ENCODE measurements at regions not wholly inside any gene's neighbourhood (a gene's known extent, or its start where the extent isn't known, plus 50 kb on each side); places are given as distances from the start of the nearest gene placed in this dataset.
A peak's percentile ranks its signal among the peaks of the same experiment; 100 is the strongest.

DNA sequence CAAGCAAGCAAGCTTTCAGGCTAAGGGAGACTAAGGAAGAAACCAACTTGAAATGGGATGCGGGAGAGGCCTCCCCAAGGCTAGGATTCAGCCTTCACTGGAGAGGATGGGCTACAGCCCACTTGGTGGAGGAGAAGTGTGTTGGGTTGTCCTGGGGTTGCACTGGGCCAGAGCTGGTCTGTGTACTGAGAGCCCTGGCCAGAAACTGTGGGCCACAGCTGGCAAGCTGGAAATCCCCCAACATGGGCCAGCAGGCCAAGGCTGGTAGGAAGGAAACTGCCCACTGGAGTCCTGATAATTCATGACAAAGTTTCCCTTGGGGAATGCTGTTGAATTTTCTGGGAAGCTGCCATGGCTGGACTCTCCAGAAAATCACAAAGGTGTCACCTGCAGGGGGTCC, 188.0 kb upstream of the S100G start:
- H3K27ac ChIP-seq (ENCODE audit: low read depth, low read length), result peak overlapping the region; percentile 70
- H3K27me3 ChIP-seq (ENCODE audit: insufficient read depth, low read length), result no peaks in the 10 kb centered on the region
- H3K4me1 ChIP-seq (ENCODE audit: insufficient read depth, low read length), result peaks cover 23% of the 10 kb centered on the region
- DNase-seq (ENCODE audit: insufficient read length, low spot score, missing footprints), result no peak
- H4K20me1 ChIP-seq (ENCODE audit: insufficient read depth, low read length), result no peaks in the 10 kb centered on the region
- H3K36me3 ChIP-seq (ENCODE audit: insufficient read depth, low read length), result no peaks in the 10 kb centered on the region
- no peak overlapping the region for H3K4me3 ChIP-seq (ENCODE audit: insufficient read depth, low read length)
- H3K9me3 ChIP-seq (ENCODE audit: low read depth, low read length), result no peaks in the 10 kb centered on the region
- no peaks in the 10 kb centered on the region for H3K79me2 ChIP-seq (ENCODE audit: insufficient read depth, low read length)
- no peak for TF ChIP-seq CTCF (IDR thresholded peaks at IDR 0.05; ENCODE audit: extremely low read depth, low read depth, low read length)
- H2AFZ ChIP-seq (ENCODE audit: low read length), result no peak overlapping the region
- H3K4me2 ChIP-seq (ENCODE audit: insufficient read depth, low read length), result no peak overlapping the region

DNA sequence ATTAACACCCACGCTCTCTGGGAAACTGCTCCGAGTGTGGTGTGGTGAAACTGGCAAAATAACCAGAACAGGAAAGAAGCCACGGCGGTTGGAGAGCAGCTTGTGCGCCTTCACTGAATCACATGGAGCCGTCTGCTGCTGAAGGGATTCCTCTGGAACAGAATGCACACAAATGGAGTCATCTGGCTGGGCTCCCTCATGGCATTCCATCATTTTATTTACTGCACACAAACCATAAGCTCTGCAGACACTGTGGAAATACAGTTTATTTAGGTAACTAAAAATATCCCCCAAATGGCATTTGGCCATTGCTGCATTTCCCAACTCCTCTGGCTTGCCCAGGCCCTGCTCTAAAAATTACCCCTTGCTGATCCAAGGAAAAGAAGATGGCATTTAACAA, 187.0 kb upstream of the S100G start:
- H2AFZ ChIP-seq (ENCODE audit: low read length), result peak overlapping the region; percentile 19
- H3K36me3 ChIP-seq (ENCODE audit: insufficient read depth, low read length), result no peaks in the 10 kb centered on the region
- H3K9me3 ChIP-seq (ENCODE audit: low read depth, low read length), result no peaks in the 10 kb centered on the region
- H3K27me3 ChIP-seq (ENCODE audit: insufficient read depth, low read length), result no peaks in the 10 kb centered on the region
- H3K27ac ChIP-seq (ENCODE audit: low read depth, low read length), result peak overlapping the region; percentile 70
- no peak overlapping the region for H3K4me3 ChIP-seq (ENCODE audit: insufficient read depth, low read length)
- no peaks in the 10 kb centered on the region for H4K20me1 ChIP-seq (ENCODE audit: insufficient read depth, low read length)
- peaks cover 23% of the 10 kb centered on the region for H3K4me1 ChIP-seq (ENCODE audit: insufficient read depth, low read length)
- peak overlapping the region; percentile 41 for H3K4me2 ChIP-seq (ENCODE audit: insufficient read depth, low read length)
- no peak for TF ChIP-seq CTCF (IDR thresholded peaks at IDR 0.05; ENCODE audit: extremely low read depth, low read depth, low read length)
- peak; percentile 19 for DNase-seq (ENCODE audit: insufficient read length, low spot score, missing footprints)
- H3K79me2 ChIP-seq (ENCODE audit: insufficient read depth, low read length), result no peaks in the 10 kb centered on the region

DNA sequence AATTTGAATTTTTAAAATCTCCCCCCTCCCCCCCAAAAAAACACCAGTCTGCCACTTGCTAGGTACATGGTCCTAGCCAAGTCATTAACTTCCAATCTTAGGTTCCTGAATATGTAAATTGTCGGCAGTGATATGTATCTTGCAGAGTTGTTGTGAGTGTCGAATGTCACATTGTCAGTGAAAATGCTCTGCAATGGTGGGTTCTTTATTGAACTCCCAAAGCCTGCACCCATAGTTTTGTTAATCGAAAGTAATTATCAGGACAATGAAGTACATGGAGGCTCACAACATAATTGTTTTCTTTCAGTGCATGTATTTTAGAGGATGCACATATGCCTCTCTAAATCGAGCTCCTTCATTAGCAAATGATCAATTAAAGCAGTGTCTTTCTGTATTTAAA, 185.6 kb upstream of the S100G start:
- Histone ChIP-seq H3K4me2 (ENCODE audit: insufficient read depth, low read length) (no peak overlapping the region), H3K79me2 (ENCODE audit: insufficient read depth, low read length) (no peaks in the 10 kb centered on the region), H3K9me3 (ENCODE audit: low read depth, low read length) (no peaks in the 10 kb centered on the region), H3K36me3 (ENCODE audit: insufficient read depth, low read length) (no peaks in the 10 kb centered on the region), H3K27ac (ENCODE audit: low read depth, low read length) (no peak overlapping the region), H4K20me1 (ENCODE audit: insufficient read depth, low read length) (no peaks in the 10 kb centered on the region), H2AFZ (ENCODE audit: low read length) (no peak overlapping the region), H3K4me1 (ENCODE audit: insufficient read depth, low read length) (peaks cover 23% of the 10 kb centered on the region), H3K4me3 (ENCODE audit: insufficient read depth, low read length) (no peak overlapping the region), H3K27me3 (ENCODE audit: insufficient read depth, low read length) (peaks cover 6% of the 10 kb centered on the region)
- DNase-seq (ENCODE audit: insufficient read length, low spot score, missing footprints), result no peak
- TF ChIP-seq CTCF (IDR thresholded peaks at IDR 0.05; ENCODE audit: extremely low read depth, low read depth, low read length), result no peak

DNA sequence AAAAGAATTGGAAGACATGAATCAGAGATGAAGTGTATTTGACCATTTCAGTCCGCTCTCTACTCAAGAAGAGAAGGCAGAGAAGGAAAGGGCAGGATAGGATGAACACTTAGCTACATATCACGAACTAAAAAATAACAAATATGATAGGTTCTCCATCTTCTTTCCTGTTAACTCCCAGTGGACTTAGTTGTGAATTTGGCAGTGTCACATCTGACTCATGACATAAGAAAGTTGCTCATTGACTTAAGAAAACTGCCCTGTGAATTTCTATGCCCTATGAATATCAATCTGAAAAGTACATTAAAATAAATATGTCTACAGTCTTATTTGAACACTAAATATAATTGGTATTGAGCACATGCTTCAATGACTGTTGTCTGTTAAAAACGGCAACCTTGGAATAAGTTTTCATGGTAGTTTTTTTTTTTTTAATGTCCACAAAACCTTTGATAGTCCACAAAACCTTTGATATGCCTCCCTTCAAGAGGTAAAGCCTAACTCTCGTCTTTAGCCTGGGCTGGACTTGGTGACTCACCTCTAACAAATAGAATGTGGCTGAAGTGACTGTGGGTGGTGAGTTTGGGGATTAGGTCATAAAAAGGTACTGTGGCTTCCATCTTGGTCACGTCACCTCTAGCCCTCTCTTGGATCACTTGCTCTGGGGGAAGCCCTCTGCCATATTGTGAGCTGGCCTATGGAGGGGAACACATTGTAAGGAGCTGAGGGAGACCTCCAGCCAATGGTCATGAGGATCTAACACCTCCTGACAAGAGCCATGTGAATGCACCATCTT, 184.7 kb upstream of the S100G start:
- Histone ChIP-seq H2AFZ (ENCODE audit: low read length) (no peak overlapping the region), H3K27ac (ENCODE audit: low read depth, low read length) (peak overlapping the region; percentile 57), H3K79me2 (ENCODE audit: insufficient read depth, low read length) (no peaks in the 10 kb centered on the region), H4K20me1 (ENCODE audit: insufficient read depth, low read length) (no peaks in the 10 kb centered on the region), H3K4me2 (ENCODE audit: insufficient read depth, low read length) (no peak overlapping the region), H3K4me3 (ENCODE audit: insufficient read depth, low read length) (no peak overlapping the region), H3K36me3 (ENCODE audit: insufficient read depth, low read length) (no peaks in the 10 kb centered on the region), H3K9me3 (ENCODE audit: low read depth, low read length) (no peaks in the 10 kb centered on the region), H3K27me3 (ENCODE audit: insufficient read depth, low read length) (peaks cover 6% of the 10 kb centered on the region), H3K4me1 (ENCODE audit: insufficient read depth, low read length) (peaks cover 23% of the 10 kb centered on the region)
- TF ChIP-seq CTCF (IDR thresholded peaks at IDR 0.05; ENCODE audit: extremely low read depth, low read depth, low read length), result no peak
- DNase-seq (ENCODE audit: insufficient read length, low spot score, missing footprints), result peak; percentile 71
